HUES6 (cell line): ENCODE measurements at regions not wholly inside any gene's neighbourhood (a gene's known extent, or its start where the extent isn't known, plus 50 kb on each side); places are given as distances from the start of the nearest gene placed in this dataset.
A peak's percentile ranks its signal among the peaks of the same experiment; 100 is the strongest.

Source experiments
- H3K27ac ChIP-seq: 2 replicates; pipeline ENCODE4 v1.7.0; 2013; ENCODE audit warnings: low read depth, mild to moderate bottlenecking, low read length, inconsistent platforms
- H3K27me3 ChIP-seq: 2 replicates; pipeline ENCODE4 v1.6.1; 2013; ENCODE audit warnings: low read length; ENCODE audit not compliant: control insufficient read depth, insufficient read depth
- H3K36me3 ChIP-seq: 2 replicates; pipeline ENCODE4 v1.6.1; 2013; ENCODE audit warnings: low read length; ENCODE audit not compliant: control insufficient read depth, insufficient read depth
- H3K4me1 ChIP-seq: 2 replicates; pipeline ENCODE4 v1.6.1; 2013; ENCODE audit warnings: low read length; ENCODE audit not compliant: control insufficient read depth, insufficient read depth
- H3K4me3 ChIP-seq: 2 replicates; pipeline ENCODE4 v1.5.1; 2013; ENCODE audit warnings: low read depth, low read length
- H3K9ac ChIP-seq: one replicate; pipeline ENCODE4 v1.6.1; 2013; ENCODE audit warnings: mild to moderate bottlenecking, low read length
- H3K9me3 ChIP-seq: 2 replicates; pipeline ENCODE4 v1.6.1; 2013; ENCODE audit warnings: low read depth, low read length; ENCODE audit not compliant: control insufficient read depth, insufficient read depth

DNA sequence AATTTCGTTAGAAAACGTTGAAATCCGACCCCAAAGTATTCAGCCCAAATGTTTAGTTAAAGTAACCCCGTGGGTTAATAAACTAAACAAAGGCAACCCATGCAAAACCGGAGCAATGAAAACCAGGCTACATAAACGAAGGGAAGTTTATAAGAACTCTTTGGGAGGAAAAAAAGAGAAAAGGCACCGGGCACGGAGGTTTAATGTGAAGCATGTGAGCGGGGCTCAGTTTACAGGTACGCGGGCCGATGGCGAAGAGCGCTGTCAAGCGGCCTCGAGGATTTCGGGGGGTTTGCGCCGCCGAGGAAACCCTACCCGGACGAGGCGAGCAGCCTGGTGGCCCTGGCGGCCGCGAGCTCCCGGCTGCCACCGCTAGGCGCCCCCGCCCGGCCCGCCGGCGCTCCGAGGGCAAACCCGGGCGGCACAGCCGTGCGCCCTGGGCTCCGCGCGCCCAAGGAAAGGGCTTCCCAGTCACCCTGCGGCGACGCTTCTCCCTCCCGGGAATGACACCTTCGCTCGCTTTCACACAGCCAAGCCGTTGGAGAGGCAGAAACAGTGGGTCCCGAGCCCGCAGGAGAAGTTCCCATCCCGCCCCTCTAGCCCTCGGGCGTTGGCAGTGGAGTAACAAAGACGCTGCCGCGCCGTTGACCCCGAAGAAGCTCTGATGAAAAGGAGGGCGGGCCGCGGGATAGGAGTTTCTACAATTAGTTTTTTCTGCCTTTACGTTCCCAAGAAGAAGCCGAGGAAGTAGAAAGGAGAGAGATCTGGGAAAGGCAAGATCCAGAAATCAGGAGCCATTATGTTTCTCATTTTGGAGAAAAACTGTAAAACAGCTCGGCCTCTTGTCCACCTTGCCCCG, 126.0 kb downstream of the TMEM174 start:
- Histone ChIP-seq H3K36me3 (no peaks in the 10 kb centered on the region), H3K27me3 (peaks cover 99% of the 10 kb centered on the region), H3K9ac (peak overlapping the region; percentile 0), H3K9me3 (no peaks in the 10 kb centered on the region), H3K4me3 (peak overlapping the region; percentile 52), H3K4me1 (peaks cover 34% of the 10 kb centered on the region), H3K27ac (no peak overlapping the region)

- Histone ChIP-seq H3K36me3 (no peaks in the 10 kb centered on the region), H3K4me3 (peak overlapping the region; percentile 52), H3K4me1 (peaks cover 33% of the 10 kb centered on the region), H3K27me3 (peaks cover 92% of the 10 kb centered on the region), H3K27ac (no peak overlapping the region), H3K9me3 (no peaks in the 10 kb centered on the region), H3K9ac (no peak overlapping the region)
Observed at GRCh38 chr5:73298251-73298771, 125.3 kb downstream of the TMEM174 start.

DNA sequence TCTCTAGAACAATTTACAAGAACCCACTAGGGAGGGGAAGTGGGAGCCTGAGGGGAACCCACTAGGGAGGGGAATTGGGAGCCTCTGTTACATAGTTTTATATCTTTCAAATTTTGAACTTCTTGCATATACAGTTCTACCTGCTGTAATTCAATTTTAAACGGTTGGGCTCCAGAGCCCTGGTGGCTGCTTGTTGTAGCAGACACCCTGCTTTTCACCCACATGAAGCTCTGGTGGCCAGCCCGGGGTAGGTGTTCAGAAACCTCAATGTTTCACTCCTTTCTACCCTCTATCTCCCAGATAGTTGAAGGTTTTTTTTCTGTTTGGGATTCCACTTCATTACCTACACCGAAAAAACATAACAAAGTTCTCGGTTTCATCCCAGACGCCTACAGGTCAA, 124.4 kb downstream of the TMEM174 start:
- H3K36me3 ChIP-seq, result no peaks in the 10 kb centered on the region
- H3K4me3 ChIP-seq, result no peak overlapping the region; the same call in 1 of the 2 replicates
- H3K27ac ChIP-seq, result no peak overlapping the region
- no peaks in the 10 kb centered on the region for H3K9me3 ChIP-seq
- H3K9ac ChIP-seq, result no peak overlapping the region
- peaks cover 33% of the 10 kb centered on the region for H3K4me1 ChIP-seq
- H3K27me3 ChIP-seq, result peaks cover 84% of the 10 kb centered on the region

- Histone ChIP-seq H3K9ac (no peak overlapping the region), H3K27me3 (peaks cover 82% of the 10 kb centered on the region)
Observed at GRCh38 chr5:73296772-73297171, 123.8 kb downstream of the TMEM174 start.

DNA sequence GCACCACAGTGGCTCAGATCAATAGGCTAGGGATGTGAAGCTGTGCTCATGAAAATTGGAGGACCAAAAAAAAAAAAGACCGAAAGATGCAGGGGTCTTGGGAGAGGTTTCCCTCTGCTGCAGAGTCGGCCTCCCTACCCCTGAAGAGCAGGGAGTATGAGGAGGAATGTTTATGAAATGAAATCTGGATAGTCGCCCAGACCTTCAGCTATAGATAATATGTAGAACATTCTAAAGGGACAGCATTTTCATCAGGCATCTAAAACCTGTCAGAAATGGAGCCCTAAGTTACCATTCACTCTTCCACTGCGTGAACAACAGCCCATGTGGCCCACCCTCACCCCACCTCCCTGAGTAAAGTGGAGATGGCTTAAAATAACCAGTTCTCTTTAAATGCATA, 122.9 kb downstream of the TMEM174 start:
- H3K36me3 ChIP-seq, result no peaks in the 10 kb centered on the region
- H3K4me1 ChIP-seq, result peaks cover 29% of the 10 kb centered on the region
- peaks cover 80% of the 10 kb centered on the region for H3K27me3 ChIP-seq
- no peak overlapping the region for H3K9ac ChIP-seq
- no peak overlapping the region for H3K4me3 ChIP-seq
- no peaks in the 10 kb centered on the region for H3K9me3 ChIP-seq
- no peak overlapping the region for H3K27ac ChIP-seq

More at GRCh38 chr5:73296772-73297171, 123.8 kb downstream of the TMEM174 start:
- H3K4me1 ChIP-seq, result peaks cover 33% of the 10 kb centered on the region
- no peak overlapping the region for H3K27ac ChIP-seq
- no peaks in the 10 kb centered on the region for H3K36me3 ChIP-seq
- H3K4me3 ChIP-seq, result no peak overlapping the region
- no peaks in the 10 kb centered on the region for H3K9me3 ChIP-seq

GRCh38 chr5:73295447-73295846, 122.5 kb downstream of the TMEM174 start:
- Histone ChIP-seq H3K36me3 (no peaks in the 10 kb centered on the region), H3K27me3 (peaks cover 75% of the 10 kb centered on the region), H3K27ac (no peak overlapping the region), H3K4me1 (peaks cover 31% of the 10 kb centered on the region), H3K4me3 (no peak overlapping the region), H3K9ac (no peak overlapping the region), H3K9me3 (no peaks in the 10 kb centered on the region)

DNA sequence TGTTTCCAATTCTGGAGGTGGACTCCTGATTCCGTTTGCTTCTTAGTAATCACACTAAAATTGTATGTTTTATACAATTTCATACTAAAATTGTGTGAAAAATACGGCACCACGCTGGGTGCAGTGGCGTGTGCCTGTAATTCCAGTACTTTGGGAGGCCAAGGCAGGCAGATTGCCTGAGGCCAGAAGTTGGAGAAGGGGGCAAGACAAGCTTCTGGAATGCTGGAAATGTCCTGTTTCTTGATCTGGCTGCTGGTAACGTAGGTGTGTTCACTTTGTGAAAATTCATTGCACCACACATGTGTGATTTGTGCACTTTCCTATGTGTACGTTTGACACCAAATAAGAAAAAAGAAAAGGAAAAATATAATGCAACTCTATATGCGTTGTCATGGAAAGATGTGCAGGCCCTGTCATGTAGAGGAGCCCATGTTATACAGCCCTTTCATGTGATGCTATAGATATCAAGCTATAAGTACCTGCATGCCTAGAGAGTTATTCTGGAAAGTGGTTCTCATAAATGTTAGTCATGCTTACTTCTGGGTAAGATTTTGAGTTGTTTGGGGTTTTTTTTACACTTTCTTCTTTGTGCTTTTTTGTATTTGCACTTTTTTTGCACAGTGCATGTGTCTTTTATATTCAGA, 119.9 kb downstream of the TMEM174 start:
- Histone ChIP-seq H3K27me3 (peaks cover 54% of the 10 kb centered on the region), H3K4me1 (peaks cover 35% of the 10 kb centered on the region), H3K4me3 (no peak overlapping the region), H3K27ac (no peak overlapping the region), H3K9ac (no peak overlapping the region), H3K36me3 (no peaks in the 10 kb centered on the region), H3K9me3 (no peaks in the 10 kb centered on the region)

- Histone ChIP-seq H3K4me3 (no peak overlapping the region), H3K4me1 (peaks cover 30% of the 10 kb centered on the region), H3K9ac (no peak overlapping the region), H3K36me3 (no peaks in the 10 kb centered on the region), H3K27me3 (peaks cover 43% of the 10 kb centered on the region), H3K9me3 (no peaks in the 10 kb centered on the region; the same call in 1 of the 2 replicates), H3K27ac (no peak overlapping the region)
Observed at GRCh38 chr5:73291873-73292272, 118.9 kb downstream of the TMEM174 start.

- Histone ChIP-seq H3K27ac (no peak overlapping the region), H3K9ac (no peak overlapping the region), H3K4me1 (peaks cover 26% of the 10 kb centered on the region), H3K9me3 (no peaks in the 10 kb centered on the region; the same call in 1 of the 2 replicates), H3K27me3 (peaks cover 27% of the 10 kb centered on the region), H3K4me3 (no peak overlapping the region), H3K36me3 (no peaks in the 10 kb centered on the region)
Observed at GRCh38 chr5:73290242-73290641, 117.2 kb downstream of the TMEM174 start.

DNA sequence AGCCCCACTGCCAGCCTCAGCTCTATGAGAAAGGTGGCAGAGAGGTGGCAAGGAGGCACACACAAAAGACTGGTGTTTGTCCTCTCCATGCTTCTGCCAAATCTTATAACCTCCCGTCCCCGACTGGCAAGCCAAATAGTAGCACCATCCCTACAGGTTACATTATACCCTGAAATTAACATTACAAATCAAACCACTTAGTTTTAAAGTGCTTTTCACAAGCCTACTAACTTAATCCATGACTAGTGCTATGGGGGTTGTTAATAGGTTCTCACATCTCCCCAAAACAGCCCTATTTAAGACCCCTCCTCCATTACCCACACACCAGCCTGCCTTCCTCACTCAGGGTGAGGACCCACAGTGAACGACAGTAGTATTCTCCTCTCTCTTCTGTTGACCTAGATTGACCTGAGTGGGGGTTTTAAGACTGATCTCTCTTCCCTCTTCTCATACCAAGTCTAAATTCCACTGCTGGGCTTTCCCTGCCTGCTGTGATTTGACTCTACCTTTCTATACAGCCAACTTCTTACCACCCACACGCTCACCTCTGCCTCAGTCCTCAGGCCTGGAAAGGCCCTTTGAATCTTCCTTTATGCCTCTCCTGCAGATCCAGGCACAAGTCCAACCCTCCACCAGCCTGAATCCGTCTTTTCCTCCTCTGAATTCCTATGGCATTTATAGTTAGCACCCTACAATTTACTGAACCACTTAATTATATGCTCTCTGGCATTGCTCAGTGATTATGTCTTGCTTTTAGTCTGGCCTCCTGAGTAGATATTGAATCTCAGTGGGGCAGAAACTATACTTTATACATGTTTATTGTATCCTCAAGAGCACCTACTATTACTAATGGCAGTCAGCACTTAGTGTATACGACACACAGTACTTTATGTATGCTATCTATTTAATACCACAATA, 116.1 kb downstream of the TMEM174 start:
- Histone ChIP-seq H3K9me3 (no peaks in the 10 kb centered on the region; the same call in 1 of the 2 replicates), H3K4me1 (peaks cover 36% of the 10 kb centered on the region), H3K9ac (peak overlapping the region; percentile 19), H3K27ac (no peak overlapping the region), H3K36me3 (no peaks in the 10 kb centered on the region), H3K4me3 (peak overlapping the region; percentile 24), H3K27me3 (peaks cover 15% of the 10 kb centered on the region)
